D721Med (cell line): ENCODE measurements at regions not wholly inside any gene's neighbourhood (a gene's known extent, or its start where the extent isn't known, plus 50 kb on each side); places are given as distances from the start of the nearest gene placed in this dataset.

Source experiments
- DNase-seq: peaks from one replicate; pipeline ENCODE4 v3.0.0; 2011; ENCODE audit warnings: low spot score; ENCODE audit not compliant: insufficient read length
- FAIRE-seq: peaks from 2 replicates; lab custom pipeline; 2011; peaks lifted over from hg19 to GRCh38; lab: Jason Lieb, UNC
- TF ChIP-seq, protein P1 (sequence below): IDR thresholded peaks from 2 replicates; pipeline ENCODE4 v1.5.1; 2012; ENCODE audit warnings: mild to moderate bottlenecking, control low read depth; ENCODE audit not compliant: insufficient read depth; ENCODE audit errors: missing control alignments

DNA sequence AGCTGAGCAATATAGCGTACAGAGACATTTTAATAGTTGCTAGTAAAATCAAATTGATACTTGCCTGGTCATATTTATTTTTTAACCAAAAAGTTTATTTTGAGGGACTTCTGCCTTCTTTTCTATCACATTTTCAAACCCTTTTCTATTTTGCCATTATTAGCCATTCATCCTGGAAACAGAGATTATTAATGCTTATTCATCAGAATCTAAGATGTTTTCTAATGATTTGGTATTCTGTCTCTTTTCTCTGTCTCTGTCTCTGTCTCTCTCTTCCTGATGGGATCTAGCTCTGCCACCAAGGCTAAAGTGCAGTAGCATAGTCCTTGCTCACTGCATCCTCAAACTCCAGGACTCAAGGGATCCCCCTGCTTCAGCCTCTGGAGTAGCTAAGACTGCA, 871.3 kb upstream of the CDH8 start:
- DNase-seq (no peak), FAIRE-seq (no peak)
- TF ChIP-seq, protein P1, sequence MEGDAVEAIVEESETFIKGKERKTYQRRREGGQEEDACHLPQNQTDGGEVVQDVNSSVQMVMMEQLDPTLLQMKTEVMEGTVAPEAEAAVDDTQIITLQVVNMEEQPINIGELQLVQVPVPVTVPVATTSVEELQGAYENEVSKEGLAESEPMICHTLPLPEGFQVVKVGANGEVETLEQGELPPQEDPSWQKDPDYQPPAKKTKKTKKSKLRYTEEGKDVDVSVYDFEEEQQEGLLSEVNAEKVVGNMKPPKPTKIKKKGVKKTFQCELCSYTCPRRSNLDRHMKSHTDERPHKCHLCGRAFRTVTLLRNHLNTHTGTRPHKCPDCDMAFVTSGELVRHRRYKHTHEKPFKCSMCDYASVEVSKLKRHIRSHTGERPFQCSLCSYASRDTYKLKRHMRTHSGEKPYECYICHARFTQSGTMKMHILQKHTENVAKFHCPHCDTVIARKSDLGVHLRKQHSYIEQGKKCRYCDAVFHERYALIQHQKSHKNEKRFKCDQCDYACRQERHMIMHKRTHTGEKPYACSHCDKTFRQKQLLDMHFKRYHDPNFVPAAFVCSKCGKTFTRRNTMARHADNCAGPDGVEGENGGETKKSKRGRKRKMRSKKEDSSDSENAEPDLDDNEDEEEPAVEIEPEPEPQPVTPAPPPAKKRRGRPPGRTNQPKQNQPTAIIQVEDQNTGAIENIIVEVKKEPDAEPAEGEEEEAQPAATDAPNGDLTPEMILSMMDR, result no peak

DNA sequence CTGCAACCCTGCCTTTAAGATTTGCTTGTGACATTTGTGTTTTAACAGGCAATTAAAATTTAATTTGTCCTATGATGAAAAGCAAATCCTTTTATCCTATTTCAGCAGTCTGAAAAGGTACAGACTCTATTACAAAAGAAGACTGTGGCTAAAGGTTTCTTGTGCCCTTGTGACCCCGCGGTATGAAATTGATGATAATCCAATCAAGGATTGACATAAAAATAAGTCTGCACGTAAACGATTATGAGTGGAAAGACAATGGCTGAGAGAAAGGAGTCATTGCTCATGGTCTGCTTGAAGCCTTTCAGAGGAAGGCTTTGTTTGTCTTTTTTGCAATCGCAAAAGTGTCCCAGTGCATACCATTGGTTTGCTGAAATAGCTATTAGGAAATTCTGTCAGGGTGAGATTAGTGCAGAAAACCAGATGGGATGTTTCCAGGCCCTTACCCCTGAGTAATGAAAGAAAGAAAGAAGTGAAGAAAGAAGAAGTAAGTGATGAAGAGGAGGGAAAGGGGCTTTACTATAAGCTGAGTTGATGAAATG, 867.8 kb upstream of the CDH8 start:
- DNase-seq (no peak), FAIRE-seq (no peak)
- TF ChIP-seq, protein P1, result no peak

DNA sequence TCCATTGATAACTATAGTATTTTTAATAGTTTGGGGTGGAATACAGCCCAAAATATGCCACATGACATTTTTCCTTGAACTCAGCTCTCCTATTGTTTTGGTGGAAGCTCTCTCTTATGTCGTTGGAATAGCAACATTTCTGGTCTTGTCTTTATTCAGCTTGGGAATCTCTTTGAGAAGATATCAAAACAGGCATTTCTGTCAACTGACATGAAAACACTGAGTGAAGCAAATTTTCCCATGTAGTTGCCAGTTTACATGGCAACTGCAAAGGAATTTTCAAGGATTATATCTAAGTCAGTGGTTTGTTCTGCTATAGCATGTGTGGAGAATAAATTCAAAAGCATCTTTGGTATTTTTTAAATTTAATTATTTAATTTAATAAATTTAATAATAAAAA, 863.5 kb upstream of the CDH8 start:
- no peak for DNase-seq
- no peak for FAIRE-seq
- TF ChIP-seq, protein P1, result no peak

DNA sequence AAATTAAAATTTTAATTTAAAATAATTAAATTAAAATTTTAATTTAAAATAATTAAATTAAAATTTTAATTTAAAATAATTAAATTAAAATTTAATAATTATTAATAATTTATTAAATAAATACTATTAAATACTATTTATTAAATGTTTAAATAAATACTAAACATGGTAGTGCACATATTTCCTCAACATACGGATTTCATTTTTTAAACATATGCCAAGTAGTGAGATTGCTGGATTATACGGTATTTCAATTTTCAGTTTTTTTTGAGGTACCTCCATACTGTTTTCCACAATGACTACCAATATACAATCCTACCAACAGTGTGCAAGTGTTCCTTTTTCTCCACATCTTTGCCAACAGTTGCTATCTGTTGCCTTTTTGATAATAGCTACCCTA, 852.9 kb upstream of the CDH8 start:
- TF ChIP-seq, protein P1, result no peak
- DNase-seq (no peak), FAIRE-seq (no peak)

DNA sequence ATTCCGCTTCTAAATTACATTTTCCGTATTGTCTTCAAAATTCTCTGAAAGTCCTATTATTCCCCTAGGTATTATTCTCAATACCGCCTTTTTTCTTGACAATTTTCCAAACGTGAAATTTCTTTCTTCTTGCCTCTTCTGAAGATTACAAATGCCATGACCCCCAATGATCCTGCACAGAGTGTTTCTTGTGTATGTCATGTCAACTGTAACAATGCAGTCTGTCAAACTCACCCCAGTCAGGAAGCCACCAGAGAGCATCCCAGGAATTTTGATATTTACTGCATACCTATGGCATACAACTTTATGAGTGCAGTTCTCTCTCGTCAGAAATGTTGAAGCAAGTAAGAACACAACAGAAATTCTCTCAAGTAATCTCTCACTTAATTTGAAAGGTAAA, 847.3 kb upstream of the CDH8 start:
- FAIRE-seq, result no peak
- TF ChIP-seq, protein P1, result no peak
- no peak for DNase-seq

DNA sequence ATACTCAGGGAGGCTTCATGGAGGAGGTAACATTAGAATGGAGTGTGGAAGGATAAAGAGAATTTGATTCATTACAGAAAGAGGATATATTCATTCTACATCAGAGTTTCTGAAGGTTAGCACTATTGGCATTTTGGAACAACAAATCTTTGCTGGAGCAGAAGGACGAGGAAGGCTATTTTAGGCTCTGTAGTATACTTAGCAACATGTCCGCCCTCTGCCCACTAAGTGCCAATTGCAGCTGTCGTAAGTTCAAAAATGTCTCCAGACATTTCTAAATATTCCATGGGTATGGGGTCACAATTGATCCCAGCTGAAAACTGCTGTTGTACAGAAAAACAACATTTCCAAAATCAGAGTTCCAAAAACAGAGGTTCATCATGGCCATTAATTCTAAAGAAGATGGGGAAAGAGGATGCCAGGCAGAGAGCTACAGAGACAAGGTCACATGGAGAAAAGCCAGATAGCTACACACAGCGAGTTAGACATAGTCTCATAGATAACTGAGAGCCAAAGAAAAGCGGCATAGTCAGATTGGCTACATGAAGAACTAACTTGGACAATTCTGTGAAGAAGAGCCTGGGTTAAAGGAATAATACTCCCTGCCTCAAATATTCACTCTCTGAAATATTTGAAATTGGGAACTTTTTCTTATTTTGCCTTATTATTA, 846.4 kb upstream of the CDH8 start:
- TF ChIP-seq, protein P1, result no peak
- FAIRE-seq, result no peak
- no peak for DNase-seq

DNA sequence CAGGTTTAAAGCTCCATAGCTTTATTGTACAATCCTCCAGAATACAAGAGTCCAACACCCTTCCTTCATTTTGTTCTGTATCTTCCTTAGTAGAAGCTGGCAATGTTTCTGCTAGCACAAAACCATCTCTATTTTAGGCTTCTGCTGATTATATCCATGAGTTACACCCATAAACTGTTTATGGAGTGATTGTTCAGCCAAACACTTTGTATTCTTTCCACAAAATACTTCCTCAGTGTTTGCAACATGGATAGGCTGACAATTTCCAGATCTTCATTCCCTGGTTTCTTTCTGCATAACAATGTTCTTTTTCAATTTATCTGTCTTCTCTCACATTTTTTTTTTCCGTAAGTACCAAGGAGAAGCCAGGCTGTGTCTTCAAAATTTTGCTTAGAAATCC, 839.9 kb upstream of the CDH8 start:
- DNase-seq (no peak), FAIRE-seq (no peak)
- TF ChIP-seq, protein P1, result no peak
